ENCODE measurements at regions not wholly inside any gene's neighbourhood (a gene's known extent, or its start where the extent isn't known, plus 50 kb on each side); places are given as distances from the start of the nearest gene placed in this dataset.

DNA sequence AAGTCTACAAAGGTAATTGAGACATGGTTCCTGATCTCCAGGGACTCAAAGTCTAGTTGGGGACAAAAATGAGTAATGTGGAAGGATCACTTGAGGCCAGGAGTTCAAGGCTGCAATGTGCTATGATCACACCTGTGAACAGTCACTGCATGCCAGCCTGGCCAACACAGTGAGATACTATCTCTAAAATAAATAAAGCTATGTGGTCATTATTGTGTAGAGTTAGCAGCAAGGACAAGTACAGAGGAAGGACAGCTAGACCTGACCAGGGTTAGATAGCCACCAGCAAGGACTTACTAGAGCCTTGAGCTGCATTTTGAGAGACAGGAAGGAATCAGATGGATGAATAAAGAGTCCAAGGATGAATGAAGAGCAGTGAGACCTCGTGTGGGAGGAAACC is 166.5 kb downstream of the MINAR1 start:
- TF ChIP-seq POLR2A (IDR thresholded peaks at IDR 0.05; ENCODE audit: extremely low read depth, insufficient read length), result no peak
- TF ChIP-seq, protein P1, sequence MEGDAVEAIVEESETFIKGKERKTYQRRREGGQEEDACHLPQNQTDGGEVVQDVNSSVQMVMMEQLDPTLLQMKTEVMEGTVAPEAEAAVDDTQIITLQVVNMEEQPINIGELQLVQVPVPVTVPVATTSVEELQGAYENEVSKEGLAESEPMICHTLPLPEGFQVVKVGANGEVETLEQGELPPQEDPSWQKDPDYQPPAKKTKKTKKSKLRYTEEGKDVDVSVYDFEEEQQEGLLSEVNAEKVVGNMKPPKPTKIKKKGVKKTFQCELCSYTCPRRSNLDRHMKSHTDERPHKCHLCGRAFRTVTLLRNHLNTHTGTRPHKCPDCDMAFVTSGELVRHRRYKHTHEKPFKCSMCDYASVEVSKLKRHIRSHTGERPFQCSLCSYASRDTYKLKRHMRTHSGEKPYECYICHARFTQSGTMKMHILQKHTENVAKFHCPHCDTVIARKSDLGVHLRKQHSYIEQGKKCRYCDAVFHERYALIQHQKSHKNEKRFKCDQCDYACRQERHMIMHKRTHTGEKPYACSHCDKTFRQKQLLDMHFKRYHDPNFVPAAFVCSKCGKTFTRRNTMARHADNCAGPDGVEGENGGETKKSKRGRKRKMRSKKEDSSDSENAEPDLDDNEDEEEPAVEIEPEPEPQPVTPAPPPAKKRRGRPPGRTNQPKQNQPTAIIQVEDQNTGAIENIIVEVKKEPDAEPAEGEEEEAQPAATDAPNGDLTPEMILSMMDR (IDR thresholded peaks at IDR 0.05; ENCODE audit: low read depth, low read length), result no peak
- TF ChIP-seq, protein P2, sequence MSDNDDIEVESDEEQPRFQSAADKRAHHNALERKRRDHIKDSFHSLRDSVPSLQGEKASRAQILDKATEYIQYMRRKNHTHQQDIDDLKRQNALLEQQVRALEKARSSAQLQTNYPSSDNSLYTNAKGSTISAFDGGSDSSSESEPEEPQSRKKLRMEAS (IDR thresholded peaks at IDR 0.05; ENCODE audit: low read depth, low read length), result no peak
